Ectodermal cell (in vitro differentiated cells): ENCODE measurements at regions not wholly inside any gene's neighbourhood (a gene's known extent, or its start where the extent isn't known, plus 50 kb on each side); places are given as distances from the start of the nearest gene placed in this dataset.
A peak's percentile ranks its signal among the peaks of the same experiment; 100 is the strongest.

Source experiments
- H3K27ac ChIP-seq: 2 replicates; pipeline ENCODE4 v1.7.0; 2013; ENCODE audit warnings: mild to moderate bottlenecking, low read depth, low read length; ENCODE audit not compliant: insufficient read depth, poor library complexity, severe bottlenecking
- H3K27me3 ChIP-seq: 2 replicates; pipeline ENCODE4 v1.7.0; 2013; ENCODE audit warnings: mild to moderate bottlenecking, low read length; ENCODE audit not compliant: insufficient read depth, control insufficient read depth, poor library complexity, severe bottlenecking
- H3K36me3 ChIP-seq: one replicate; pipeline ENCODE4 v1.7.0; 2013; ENCODE audit warnings: low read length; ENCODE audit not compliant: control insufficient read depth, insufficient read depth
- H3K4me1 ChIP-seq: one replicate; pipeline ENCODE4 v1.7.0; 2013; ENCODE audit warnings: low read length; ENCODE audit not compliant: control insufficient read depth, insufficient read depth
- H3K4me3 ChIP-seq: 2 replicates; pipeline ENCODE4 v1.7.0; 2013; ENCODE audit warnings: low read depth, low read length, control low read depth; ENCODE audit not compliant: insufficient read depth
- H3K9me3 ChIP-seq: 2 replicates; pipeline ENCODE4 v1.7.0; 2013; ENCODE audit warnings: mild to moderate bottlenecking, low read length, moderate library complexity; ENCODE audit not compliant: control insufficient read depth
- WGBS, 2 experiments: methylation state at CpG; one replicate each; pipeline ENCODE4 v1.1.7; 2013; ENCODE audit warnings: missing lambda C conversion rate in 2 of 2; 5-methylcytosine and 5-hydroxymethylcytosine counted together

GRCh38 chr6:126091466-126091865 lies 105.1 kb downstream of the TRMT11 start:
- Histone ChIP-seq H3K4me1 (peaks cover 17% of the 10 kb centered on the region), H3K9me3 (no peaks in the 10 kb centered on the region), H3K36me3 (no peaks in the 10 kb centered on the region), H3K27me3 (peaks cover 3% of the 10 kb centered on the region), H3K4me3 (no peak overlapping the region), H3K27ac (peak overlapping the region; percentile 68)
- WGBS, 2 experiments = 40 to 57% methylated on average over 6 of the region's 6 CpGs

GRCh38 chr6:126093108-126093507 lies 106.8 kb downstream of the TRMT11 start:
- H3K4me3 ChIP-seq = no peak overlapping the region
- H3K4me1 ChIP-seq = peaks cover 20% of the 10 kb centered on the region
- H3K27me3 ChIP-seq = peaks cover 3% of the 10 kb centered on the region
- no peak overlapping the region for H3K27ac ChIP-seq
- H3K36me3 ChIP-seq = no peaks in the 10 kb centered on the region
- no CpG with 5 or more reads among the region's 2 CpGs for WGBS, 2 experiments
- no peaks in the 10 kb centered on the region for H3K9me3 ChIP-seq

- H3K27me3 ChIP-seq = peaks cover 3% of the 10 kb centered on the region
- H3K4me3 ChIP-seq = no peak overlapping the region
- H3K27ac ChIP-seq = no peak overlapping the region
- whole genome bisulfite sequencing, 2 experiments = 95 to 96% methylated on average over 4 of the region's 4 CpGs
- no peaks in the 10 kb centered on the region for H3K9me3 ChIP-seq
- peaks cover 20% of the 10 kb centered on the region for H3K4me1 ChIP-seq
- no peaks in the 10 kb centered on the region for H3K36me3 ChIP-seq
These were observed 108.1 kb downstream of the TRMT11 start for GRCh38 chr6:126094411-126094810.

- 92 to 96% methylated on average over 3 of the region's 4 CpGs for WGBS, 2 experiments
- no peaks in the 10 kb centered on the region for H3K27me3 ChIP-seq
- no peaks in the 10 kb centered on the region for H3K36me3 ChIP-seq
- H3K27ac ChIP-seq = no peak overlapping the region
- peaks cover 10% of the 10 kb centered on the region for H3K4me1 ChIP-seq
- no peaks in the 10 kb centered on the region for H3K9me3 ChIP-seq
- no peak overlapping the region for H3K4me3 ChIP-seq
These were observed 114.0 kb downstream of the TRMT11 start for GRCh38 chr6:126100386-126100785.

- H3K27ac ChIP-seq = no peak overlapping the region
- no peak overlapping the region for H3K4me3 ChIP-seq
- H3K27me3 ChIP-seq = no peaks in the 10 kb centered on the region
- H3K36me3 ChIP-seq = no peaks in the 10 kb centered on the region
- peaks cover 19% of the 10 kb centered on the region for H3K4me1 ChIP-seq
- H3K9me3 ChIP-seq = no peaks in the 10 kb centered on the region
- 59 to 60% methylated on average over 5 of the region's 5 CpGs for WGBS, 2 experiments
These were observed 116.0 kb downstream of the TRMT11 start for GRCh38 chr6:126102358-126102757.

GRCh38 chr6:126103993-126104392 lies 117.7 kb downstream of the TRMT11 start:
- WGBS, 2 experiments = 96 to 97% methylated on average over 3 of the region's 3 CpGs

GRCh38 chr6:126107475-126108166 lies 121.3 kb downstream of the TRMT11 start:
- Histone ChIP-seq H3K27ac (no peak overlapping the region), H3K36me3 (no peaks in the 10 kb centered on the region), H3K4me3 (no peak overlapping the region), H3K9me3 (no peaks in the 10 kb centered on the region), H3K4me1 (peaks cover 14% of the 10 kb centered on the region), H3K27me3 (no peaks in the 10 kb centered on the region)
- 47 to 49% methylated on average over 10 of the region's 10 CpGs for WGBS, 2 experiments

More at GRCh38 chr6:126103993-126104392, 117.7 kb downstream of the TRMT11 start:
- Histone ChIP-seq H3K4me3 (no peak overlapping the region), H3K4me1 (peaks cover 20% of the 10 kb centered on the region), H3K27me3 (no peaks in the 10 kb centered on the region), H3K9me3 (no peaks in the 10 kb centered on the region), H3K36me3 (no peaks in the 10 kb centered on the region), H3K27ac (no peak overlapping the region)

- Histone ChIP-seq H3K4me1 (peaks cover 14% of the 10 kb centered on the region), H3K9me3 (no peaks in the 10 kb centered on the region), H3K36me3 (no peaks in the 10 kb centered on the region), H3K27ac (no peak overlapping the region), H3K4me3 (no peak overlapping the region), H3K27me3 (no peaks in the 10 kb centered on the region)
- 96 to 97% methylated on average over 4 of the region's 4 CpGs for WGBS, 2 experiments
These were observed 124.4 kb downstream of the TRMT11 start for GRCh38 chr6:126110512-126111270.

- Histone ChIP-seq H3K27ac (no peak overlapping the region), H3K9me3 (no peaks in the 10 kb centered on the region), H3K4me3 (no peak overlapping the region), H3K4me1 (peaks cover 14% of the 10 kb centered on the region), H3K27me3 (no peaks in the 10 kb centered on the region), H3K36me3 (no peaks in the 10 kb centered on the region)
- 92 to 100% methylated on average over 2 of the region's 2 CpGs for WGBS, 2 experiments
These were observed 125.0 kb downstream of the TRMT11 start for GRCh38 chr6:126111327-126111726.

GRCh38 chr6:126112171-126112632 lies 125.9 kb downstream of the TRMT11 start:
- H3K36me3 ChIP-seq = no peaks in the 10 kb centered on the region
- no peak overlapping the region for H3K27ac ChIP-seq
- 93 to 94% methylated on average over 2 of the region's 2 CpGs for WGBS, 2 experiments
- no peaks in the 10 kb centered on the region for H3K9me3 ChIP-seq
- H3K4me3 ChIP-seq = no peak overlapping the region
- H3K27me3 ChIP-seq = no peaks in the 10 kb centered on the region
- peaks cover 6% of the 10 kb centered on the region for H3K4me1 ChIP-seq
